HG03064 (cell line): ENCODE measurements at regions not wholly inside any gene's neighbourhood (a gene's known extent, or its start where the extent isn't known, plus 50 kb on each side); places are given as distances from the start of the nearest gene placed in this dataset.

Source experiments
- ATAC-seq: cut with Tn5 transposase; IDR thresholded peaks from one replicate; pipeline ENCODE4 v1.9.1; 2021; ENCODE audit warnings: low read depth; ENCODE audit not compliant: unreplicated experiment

DNA sequence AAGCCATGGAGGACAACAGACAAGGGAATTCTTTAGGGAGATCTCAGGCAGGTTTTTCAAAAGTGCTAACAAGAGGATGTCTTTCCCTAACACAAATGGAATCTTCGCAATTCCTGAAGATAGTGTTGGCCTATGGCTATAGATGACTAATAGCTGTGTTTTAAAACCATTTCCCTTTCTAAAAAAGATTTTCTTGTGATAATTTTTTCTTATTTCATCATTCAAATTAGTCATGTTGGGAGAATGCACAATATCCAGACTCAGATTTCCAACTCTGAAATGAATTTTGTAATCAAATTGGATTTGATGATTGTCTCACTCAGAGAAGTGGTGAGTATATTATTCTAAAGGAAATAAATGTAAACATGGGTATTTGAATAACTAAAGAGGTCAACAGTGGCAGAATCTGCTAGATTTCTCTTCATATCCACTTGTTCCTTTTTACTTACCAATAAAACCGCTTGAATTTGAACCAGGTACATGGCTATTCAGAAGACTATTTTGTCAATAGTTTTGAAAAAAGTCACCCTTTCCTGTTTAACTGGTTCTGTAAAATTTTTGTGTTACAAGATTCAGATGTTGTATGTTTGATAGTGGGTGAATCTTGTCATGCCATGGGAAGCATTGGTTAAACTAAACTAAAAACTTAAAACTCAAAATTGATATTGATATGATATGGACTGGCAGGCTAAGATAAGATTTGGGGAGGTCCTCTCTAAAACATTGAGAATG, 1223.7 kb upstream of the EYS start:
- ATAC-seq: no peak

- no peak for ATAC-seq
These were observed 1219.0 kb upstream of the EYS start for GRCh38 chr6:66926060-66926459.

GRCh38 chr6:66913657-66914056, 1206.6 kb upstream of the EYS start:
- ATAC-seq: no peak

GRCh38 chr6:66902457-66902856, 1195.4 kb upstream of the EYS start:
- no peak for ATAC-seq

- ATAC-seq: no peak
These were observed 1193.4 kb upstream of the EYS start for GRCh38 chr6:66900133-66901083.

DNA sequence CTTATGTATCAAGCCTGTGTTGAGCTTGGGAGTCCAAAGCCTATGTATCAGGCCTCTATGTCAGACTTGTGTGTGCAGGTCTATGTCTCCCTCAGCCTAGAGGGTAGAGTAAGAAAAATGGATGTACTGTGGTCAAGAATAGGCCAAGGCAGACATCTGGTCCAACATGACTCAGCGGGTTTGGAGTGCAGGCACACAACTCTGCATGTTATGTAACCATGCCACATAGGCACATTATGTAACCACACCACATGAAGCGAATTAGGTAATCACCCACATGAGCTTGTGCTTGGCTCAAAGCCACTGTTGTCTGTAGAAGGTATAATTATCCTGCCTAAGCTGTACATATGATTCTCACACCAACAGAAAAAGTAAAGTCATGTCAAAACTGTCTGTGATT, 1190.5 kb upstream of the EYS start:
- ATAC-seq: no peak

- ATAC-seq: no peak
These were observed 1189.4 kb upstream of the EYS start for GRCh38 chr6:66896415-66896814.

GRCh38 chr6:66883453-66883852, 1176.4 kb upstream of the EYS start:
- no peak for ATAC-seq

DNA sequence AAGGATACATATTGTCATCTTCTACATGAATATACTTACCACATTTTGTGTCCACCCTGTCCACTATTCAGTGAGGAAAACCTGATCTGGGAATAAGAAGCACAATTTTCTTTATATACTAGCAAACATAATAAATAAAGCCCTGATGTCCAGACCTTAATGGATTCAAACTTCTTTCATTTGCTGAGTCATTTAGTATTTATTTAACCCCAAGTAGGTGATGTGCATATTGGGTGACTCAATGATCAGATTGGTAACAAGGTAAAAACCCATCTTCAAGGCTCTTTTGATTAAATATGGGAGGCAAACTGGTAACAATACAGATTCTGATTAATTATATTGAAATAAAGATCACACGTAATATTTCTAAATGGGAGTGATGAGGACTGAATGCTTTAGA, 1159.8 kb upstream of the EYS start:
- no peak for ATAC-seq

DNA sequence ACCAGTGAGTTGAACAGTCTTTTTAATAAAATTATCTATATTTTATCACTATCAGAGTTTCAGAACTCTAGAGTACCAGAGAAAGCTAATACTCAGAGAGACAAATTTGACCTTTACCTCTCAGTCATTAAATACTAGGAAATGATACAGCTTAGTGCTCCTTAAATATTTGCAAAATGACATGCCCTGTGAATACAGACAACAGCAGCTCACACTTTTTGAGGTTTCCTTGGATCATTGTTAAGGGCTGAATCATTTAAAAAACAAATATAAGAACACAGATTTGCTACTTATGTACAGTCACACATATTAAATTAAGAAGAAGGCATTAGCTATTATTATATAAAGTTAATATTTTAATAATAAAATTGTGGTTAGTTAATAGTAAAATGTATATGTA, 1158.7 kb upstream of the EYS start:
- no peak for ATAC-seq

- ATAC-seq: no peak
These were observed 1154.0 kb upstream of the EYS start for GRCh38 chr6:66861007-66861541.

DNA sequence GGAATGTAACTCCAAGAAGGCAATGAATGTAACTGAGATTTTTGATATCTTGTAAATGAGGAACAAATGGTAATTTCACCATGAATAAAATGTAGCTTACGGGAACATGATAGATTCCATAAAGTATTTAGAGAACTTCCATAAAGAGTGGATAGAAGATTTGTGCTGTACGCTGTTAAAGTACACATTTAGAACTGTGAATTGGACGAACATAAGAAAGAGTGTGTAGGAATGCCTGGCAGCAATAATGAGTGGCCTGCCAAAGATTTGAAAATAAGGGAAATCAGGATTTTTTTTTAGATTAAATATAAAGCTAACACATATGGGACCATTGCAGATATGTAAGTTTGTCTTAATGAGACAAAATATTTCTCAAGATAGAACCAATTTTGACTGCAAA, 1153.3 kb upstream of the EYS start:
- ATAC-seq: no peak

- no peak for ATAC-seq
These were observed 1151.2 kb upstream of the EYS start for GRCh38 chr6:66858196-66858595.

- no peak for ATAC-seq
These were observed 1147.0 kb upstream of the EYS start for GRCh38 chr6:66854014-66854413.

DNA sequence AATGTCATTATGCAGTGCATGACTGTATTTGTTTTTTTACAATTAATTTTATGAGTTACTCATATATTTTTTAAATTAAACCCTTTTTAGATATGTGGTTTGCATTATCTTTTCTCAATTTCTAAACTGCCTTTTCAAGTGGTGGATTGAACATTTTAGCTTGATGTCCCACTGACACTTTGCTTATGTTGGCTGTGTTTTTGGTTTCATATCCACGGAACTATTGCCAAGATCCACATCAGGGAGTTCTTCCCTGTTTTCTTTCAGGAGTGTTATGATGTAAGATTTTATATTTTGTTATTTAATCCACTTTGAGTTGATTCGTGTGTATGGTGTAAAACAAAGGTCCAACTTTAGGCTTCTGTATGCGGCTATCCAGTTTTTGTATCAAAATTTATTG, 1144.9 kb upstream of the EYS start:
- no peak for ATAC-seq

DNA sequence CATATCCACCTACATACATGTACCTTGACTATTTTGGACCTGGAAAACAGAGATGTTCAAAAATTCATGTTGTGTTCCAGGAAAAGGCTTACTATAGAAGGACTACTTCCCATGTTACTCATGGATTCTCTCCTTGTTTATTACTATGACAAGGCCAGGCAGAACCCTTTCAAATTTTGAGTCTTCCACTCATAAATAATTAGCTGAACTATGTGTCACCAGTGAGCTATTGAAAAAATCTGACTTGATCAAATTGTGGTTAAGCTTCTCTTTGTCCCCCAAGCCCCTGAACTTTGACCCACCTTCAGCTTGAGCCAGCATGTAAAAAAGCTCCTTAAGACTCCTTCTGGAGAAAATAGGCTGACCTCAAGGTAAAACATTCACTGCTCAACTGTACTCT, 1142.8 kb upstream of the EYS start:
- no peak for ATAC-seq

- no peak for ATAC-seq
These were observed 1141.4 kb upstream of the EYS start for GRCh38 chr6:66848244-66848953.

DNA sequence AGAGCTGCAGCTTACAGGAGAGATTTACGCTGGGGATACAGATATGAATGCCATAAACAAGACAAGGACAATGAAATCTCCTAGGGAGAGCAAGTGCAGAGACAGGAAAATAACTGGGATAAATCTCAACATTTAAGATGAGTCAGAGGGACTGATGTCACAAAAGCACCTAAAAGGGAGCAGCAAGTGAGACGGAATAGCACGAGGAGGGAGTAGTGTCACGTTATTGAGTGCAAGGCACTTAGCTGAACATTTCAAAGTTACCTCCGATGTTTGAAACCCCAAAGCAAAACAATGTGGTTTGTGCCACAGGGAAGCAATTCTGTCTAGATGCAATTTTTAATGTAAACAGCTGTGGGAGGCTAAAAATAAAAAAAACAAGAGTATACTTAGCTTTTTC, 1131.7 kb upstream of the EYS start:
- ATAC-seq: no peak

DNA sequence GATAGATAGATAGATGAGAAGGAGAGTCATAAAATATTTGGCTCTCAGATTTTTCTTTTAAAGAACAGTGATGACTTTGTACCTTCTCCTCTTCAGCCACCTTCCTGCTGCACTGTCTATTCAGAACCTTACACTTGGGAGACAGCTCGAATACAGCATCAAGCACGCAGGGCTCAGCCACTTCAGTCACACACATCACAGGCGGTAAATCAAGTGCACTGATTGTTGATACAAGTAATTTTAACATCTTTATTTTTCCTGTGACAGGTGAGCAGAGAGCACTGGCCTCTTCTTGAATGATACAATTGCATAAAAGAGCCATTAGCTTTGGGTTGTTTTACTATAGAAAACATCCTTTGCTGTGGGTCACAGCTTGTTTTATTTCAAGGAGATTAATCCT, 1118.5 kb upstream of the EYS start:
- no peak for ATAC-seq

GRCh38 chr6:66814156-66814555, 1107.1 kb upstream of the EYS start:
- no peak for ATAC-seq

DNA sequence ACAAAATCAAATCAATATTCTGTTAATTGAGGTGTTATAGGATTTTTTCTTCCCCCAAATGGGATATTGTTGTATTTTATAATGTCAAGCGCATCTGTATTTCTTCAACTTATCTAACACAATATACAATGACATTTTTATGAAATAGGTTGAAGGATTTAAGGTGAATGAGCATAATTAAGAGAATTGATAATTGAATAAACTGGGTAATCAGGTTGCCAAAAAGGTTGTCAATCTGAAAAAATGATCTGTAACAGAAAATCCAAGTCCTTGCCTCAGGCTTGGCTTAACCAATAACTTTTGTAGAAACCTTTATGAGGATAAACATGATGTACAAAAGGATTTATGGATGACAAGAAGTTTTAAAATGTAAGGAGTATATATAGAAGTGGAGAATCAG, 1101.7 kb upstream of the EYS start:
- no peak for ATAC-seq
